Epithelial cell of prostate (primary cell): ENCODE measurements at regions not wholly inside any gene's neighbourhood (a gene's known extent, or its start where the extent isn't known, plus 50 kb on each side); places are given as distances from the start of the nearest gene placed in this dataset.
"Not testable (repeated sequence)": the region's sequence is repeated elsewhere in the genome, so short reads cannot be mapped to it uniquely, and the experiment has no call there.

ENCODE experiments used
- DNase-seq: peaks from one replicate; pipeline ENCODE4 v3.0.0-alpha.2; 2011; ENCODE audit warnings: low read depth, low spot score
- H3K27ac ChIP-seq: fragments of 450-650 bp; 2 replicates; pipeline ENCODE4 v1.5.1; 2017; ENCODE audit warnings: mild to moderate bottlenecking

- no peak for DNase-seq
- H3K27ac ChIP-seq, result no peak overlapping the region
Observed at GRCh38 chr17:70414300-70414699, 245.0 kb downstream of the KCNJ2 start.

GRCh38 chr17:70420861-70421445 is 251.6 kb downstream of the KCNJ2 start:
- no peak for DNase-seq
- no peak overlapping the region for H3K27ac ChIP-seq

- DNase-seq, result no peak
- H3K27ac ChIP-seq, result no peak overlapping the region
Observed at GRCh38 chr17:70422862-70423261, 253.5 kb downstream of the KCNJ2 start.

- no peak for DNase-seq
- H3K27ac ChIP-seq, result no peak overlapping the region
Observed at GRCh38 chr17:70423562-70423961, 254.2 kb downstream of the KCNJ2 start.

- DNase-seq, result no peak
- H3K27ac ChIP-seq, result no peak overlapping the region
Observed at GRCh38 chr17:70426752-70427151, 257.4 kb downstream of the KCNJ2 start.

GRCh38 chr17:70434536-70435490 is 265.5 kb downstream of the KCNJ2 start:
- no peak overlapping the region for H3K27ac ChIP-seq
- no peak for DNase-seq

GRCh38 chr17:70437656-70438055 is 268.3 kb downstream of the KCNJ2 start:
- no peak overlapping the region for H3K27ac ChIP-seq
- no peak for DNase-seq

- no peak overlapping the region for H3K27ac ChIP-seq
- no peak for DNase-seq
Observed at GRCh38 chr17:70446446-70446845, 277.1 kb downstream of the KCNJ2 start.

- no peak for DNase-seq
- no peak overlapping the region for H3K27ac ChIP-seq
Observed at GRCh38 chr17:70447588-70447987, 278.3 kb downstream of the KCNJ2 start.

GRCh38 chr17:70453075-70453474 is 283.7 kb downstream of the KCNJ2 start:
- not testable (repeated sequence) for DNase-seq, H3K27ac ChIP-seq

GRCh38 chr17:70454377-70454776 is 285.0 kb downstream of the KCNJ2 start:
- no peak overlapping the region for H3K27ac ChIP-seq
- DNase-seq, result no peak

- H3K27ac ChIP-seq, result no peak overlapping the region
Observed at GRCh38 chr17:70454908-70455307, 285.6 kb downstream of the KCNJ2 start.

GRCh38 chr17:70464995-70465394 is 295.7 kb downstream of the KCNJ2 start:
- no peak overlapping the region for H3K27ac ChIP-seq
- DNase-seq, result no peak

More at GRCh38 chr17:70454908-70455307, 285.6 kb downstream of the KCNJ2 start:
- no peak for DNase-seq

GRCh38 chr17:70468661-70469060 is 299.3 kb downstream of the KCNJ2 start:
- no peak overlapping the region for H3K27ac ChIP-seq
- no peak for DNase-seq

GRCh38 chr17:70473049-70473448 is 303.7 kb downstream of the KCNJ2 start:
- H3K27ac ChIP-seq, result no peak overlapping the region
- DNase-seq, result no peak

- no peak for DNase-seq
- H3K27ac ChIP-seq, result no peak overlapping the region
Observed at GRCh38 chr17:70476368-70476767, 307.0 kb downstream of the KCNJ2 start.

- DNase-seq, result no peak
- no peak overlapping the region for H3K27ac ChIP-seq
Observed at GRCh38 chr17:70478902-70479301, 309.6 kb downstream of the KCNJ2 start.

GRCh38 chr17:70479779-70480178 is 310.4 kb downstream of the KCNJ2 start:
- DNase-seq, result no peak
- H3K27ac ChIP-seq, result no peak overlapping the region

GRCh38 chr17:70483624-70484023 is 314.3 kb downstream of the KCNJ2 start:
- DNase-seq, result no peak
- H3K27ac ChIP-seq, result no peak overlapping the region

GRCh38 chr17:70484050-70484449 is 314.7 kb downstream of the KCNJ2 start:
- no peak overlapping the region for H3K27ac ChIP-seq
- DNase-seq, result no peak

- H3K27ac ChIP-seq, result no peak overlapping the region
- DNase-seq, result no peak
Observed at GRCh38 chr17:70484496-70484895, 315.2 kb downstream of the KCNJ2 start.

- DNase-seq, result no peak
- H3K27ac ChIP-seq, result no peak overlapping the region
Observed at GRCh38 chr17:70492368-70492767, 323.0 kb downstream of the KCNJ2 start.
